Fibroblast of mammary gland (primary cell): ENCODE measurements at regions not wholly inside any gene's neighbourhood (a gene's known extent, or its start where the extent isn't known, plus 50 kb on each side); places are given as distances from the start of the nearest gene placed in this dataset.
A peak's percentile ranks its signal among the peaks of the same experiment; 100 is the strongest.

ENCODE experiments used
- DNase-seq: peaks from one replicate; pipeline ENCODE4 v3.0.0-alpha.2; 2010; ENCODE audit warnings: low read depth
- H3K4me3 ChIP-seq: 2 replicates; pipeline ENCODE4 v1.5.1; 2011; ENCODE audit warnings: low read depth, mild to moderate bottlenecking, low read length, moderate library complexity; ENCODE audit not compliant: control insufficient read depth
- CTCF ChIP-seq: conservative IDR thresholded peaks from 2 replicates; pipeline ENCODE4 v1.5.1; 2011; ENCODE audit warnings: low read depth, low read length, inconsistent platforms; ENCODE audit not compliant: control insufficient read depth, insufficient read depth

GRCh38 chr4:35925806-35926205 lies 318.5 kb downstream of the ARAP2 start:
- TF ChIP-seq CTCF: no peak
- DNase-seq: no peak
- no peak overlapping the region for H3K4me3 ChIP-seq

GRCh38 chr4:35926788-35927187 lies 317.5 kb downstream of the ARAP2 start:
- no peak for DNase-seq
- TF ChIP-seq CTCF: no peak
- H3K4me3 ChIP-seq: no peak overlapping the region

- no peak for TF ChIP-seq CTCF
- no peak for DNase-seq
- no peak overlapping the region for H3K4me3 ChIP-seq
These were observed 310.4 kb downstream of the ARAP2 start for GRCh38 chr4:35933901-35934300.

GRCh38 chr4:35934320-35934981 lies 309.9 kb downstream of the ARAP2 start:
- peak; percentile 42 for TF ChIP-seq CTCF
- DNase-seq: peak; percentile 23
- no peak overlapping the region for H3K4me3 ChIP-seq

GRCh38 chr4:35938936-35939335 lies 305.4 kb downstream of the ARAP2 start:
- no peak overlapping the region for H3K4me3 ChIP-seq
- no peak for DNase-seq
- TF ChIP-seq CTCF: no peak

GRCh38 chr4:35939751-35940150 lies 304.6 kb downstream of the ARAP2 start:
- no peak for TF ChIP-seq CTCF
- H3K4me3 ChIP-seq: no peak overlapping the region
- DNase-seq: no peak

- TF ChIP-seq CTCF: no peak
- no peak for DNase-seq
- no peak overlapping the region for H3K4me3 ChIP-seq
These were observed 302.2 kb downstream of the ARAP2 start for GRCh38 chr4:35942092-35942491.
